BE2C (cell line): ENCODE measurements at regions not wholly inside any gene's neighbourhood (a gene's known extent, or its start where the extent isn't known, plus 50 kb on each side); places are given as distances from the start of the nearest gene placed in this dataset.
"Not testable (repeated sequence)": the region's sequence is repeated elsewhere in the genome, so short reads cannot be mapped to it uniquely, and the experiment has no call there.

ENCODE experiments used
- DNase-seq: peaks from one replicate; pipeline ENCODE4 v3.0.0-alpha.2; 2020
- H3K27me3 ChIP-seq: fragments of 250-450 bp; sonication (Bioruptor Pico); 2 replicates; pipeline ENCODE4 v1.5.1; 2020; ENCODE audit warnings: mild to moderate bottlenecking
- H3K36me3 ChIP-seq: fragments of 250-450 bp; sonication (Bioruptor Pico); 2 replicates; pipeline ENCODE4 v1.5.1; 2020; ENCODE audit warnings: mild to moderate bottlenecking
- H3K4me1 ChIP-seq: fragments of 250-450 bp; sonication (Bioruptor Pico); 2 replicates; pipeline ENCODE4 v1.5.1; 2020
- H3K4me3 ChIP-seq: 2 replicates; pipeline ENCODE4 v1.5.1; 2011; ENCODE audit warnings: low read depth, low read length
- H3K9me3 ChIP-seq: fragments of 250-450 bp; sonication (Bioruptor Pico); 2 replicates; pipeline ENCODE4 v1.5.1; 2020
- TF ChIP-seq, protein P1 (sequence below): IDR thresholded peaks from 2 replicates; pipeline ENCODE4 v1.5.1; 2012; ENCODE audit warnings: mild to moderate bottlenecking, low read depth, low read length

DNA sequence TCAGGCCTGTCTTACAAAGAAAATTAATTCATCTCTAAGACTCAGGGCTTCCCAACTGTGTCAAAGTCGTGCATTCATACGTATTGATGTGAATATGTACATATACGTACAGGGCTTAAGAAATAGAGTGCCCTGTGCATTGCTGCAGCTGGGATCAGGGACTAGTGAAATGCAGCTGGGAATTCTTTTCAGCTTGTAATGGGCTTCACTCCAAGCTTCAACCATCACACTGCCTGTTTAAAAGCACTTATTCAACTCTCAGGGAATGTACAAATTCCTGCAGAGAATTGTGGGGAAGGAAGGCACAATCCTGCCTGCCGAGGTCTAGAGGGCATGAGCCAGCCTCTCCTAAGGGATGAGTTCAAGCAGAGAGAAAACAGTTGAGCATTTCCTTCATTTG, 59.6 kb upstream of the MAN2A1 start:
- H3K36me3 ChIP-seq: no peaks in the 10 kb centered on the region
- no peak overlapping the region for H3K4me3 ChIP-seq
- no peaks in the 10 kb centered on the region for H3K9me3 ChIP-seq
- H3K27me3 ChIP-seq: no peaks in the 10 kb centered on the region
- TF ChIP-seq, protein P1, sequence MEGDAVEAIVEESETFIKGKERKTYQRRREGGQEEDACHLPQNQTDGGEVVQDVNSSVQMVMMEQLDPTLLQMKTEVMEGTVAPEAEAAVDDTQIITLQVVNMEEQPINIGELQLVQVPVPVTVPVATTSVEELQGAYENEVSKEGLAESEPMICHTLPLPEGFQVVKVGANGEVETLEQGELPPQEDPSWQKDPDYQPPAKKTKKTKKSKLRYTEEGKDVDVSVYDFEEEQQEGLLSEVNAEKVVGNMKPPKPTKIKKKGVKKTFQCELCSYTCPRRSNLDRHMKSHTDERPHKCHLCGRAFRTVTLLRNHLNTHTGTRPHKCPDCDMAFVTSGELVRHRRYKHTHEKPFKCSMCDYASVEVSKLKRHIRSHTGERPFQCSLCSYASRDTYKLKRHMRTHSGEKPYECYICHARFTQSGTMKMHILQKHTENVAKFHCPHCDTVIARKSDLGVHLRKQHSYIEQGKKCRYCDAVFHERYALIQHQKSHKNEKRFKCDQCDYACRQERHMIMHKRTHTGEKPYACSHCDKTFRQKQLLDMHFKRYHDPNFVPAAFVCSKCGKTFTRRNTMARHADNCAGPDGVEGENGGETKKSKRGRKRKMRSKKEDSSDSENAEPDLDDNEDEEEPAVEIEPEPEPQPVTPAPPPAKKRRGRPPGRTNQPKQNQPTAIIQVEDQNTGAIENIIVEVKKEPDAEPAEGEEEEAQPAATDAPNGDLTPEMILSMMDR: no peak
- H3K4me1 ChIP-seq: no peaks in the 10 kb centered on the region
- DNase-seq: no peak

DNA sequence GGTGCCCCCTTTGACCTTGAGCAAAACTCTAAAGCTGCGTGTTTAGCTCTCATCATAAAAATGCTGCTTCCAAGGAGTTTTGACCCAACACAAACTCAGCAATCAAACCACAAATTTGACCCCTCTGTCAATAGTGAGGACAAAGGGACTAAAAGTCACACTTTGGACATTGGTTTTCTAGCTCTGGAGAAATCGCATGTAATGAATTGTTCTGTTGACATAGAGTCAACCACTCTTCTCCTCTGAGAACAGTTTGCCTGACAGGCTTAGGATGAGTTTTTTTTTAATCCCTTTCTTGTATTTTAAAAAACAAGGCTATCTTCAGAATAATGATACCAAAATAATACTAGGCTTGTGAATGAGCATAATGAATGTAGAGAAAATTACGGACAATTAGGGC, 61.1 kb upstream of the MAN2A1 start:
- Histone ChIP-seq H3K9me3 (no peaks in the 10 kb centered on the region), H3K4me3 (no peak overlapping the region)

DNA sequence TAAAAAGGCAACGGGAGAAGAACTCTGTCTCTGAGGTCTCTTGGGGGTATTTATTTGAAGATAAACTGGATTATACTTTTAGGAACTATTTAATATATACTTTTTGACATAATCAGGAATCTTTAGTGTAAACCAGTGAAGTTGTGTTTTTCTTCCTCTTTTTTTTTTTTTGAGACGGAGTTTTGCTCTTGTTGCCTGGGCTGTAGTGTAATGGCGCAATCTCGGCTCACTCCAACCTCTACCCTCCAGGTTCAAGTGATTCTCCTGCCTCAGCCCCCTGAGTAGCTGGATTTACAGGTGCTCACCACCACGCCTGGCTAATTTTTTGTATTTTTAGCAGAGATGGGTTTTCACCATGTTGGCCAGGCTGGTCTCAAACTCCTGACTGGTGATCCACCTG, 68.5 kb upstream of the MAN2A1 start:
- H3K27me3 ChIP-seq, H3K9me3 ChIP-seq, H3K4me1 ChIP-seq, H3K4me3 ChIP-seq, H3K36me3 ChIP-seq, DNase-seq: not testable (repeated sequence)

More for the DNA sequence above, 61.1 kb upstream of the MAN2A1 start:
- TF ChIP-seq, protein P1: no peak
- Histone ChIP-seq H3K27me3 (no peaks in the 10 kb centered on the region), H3K36me3 (no peaks in the 10 kb centered on the region), H3K4me1 (no peaks in the 10 kb centered on the region)
- DNase-seq: no peak

DNA sequence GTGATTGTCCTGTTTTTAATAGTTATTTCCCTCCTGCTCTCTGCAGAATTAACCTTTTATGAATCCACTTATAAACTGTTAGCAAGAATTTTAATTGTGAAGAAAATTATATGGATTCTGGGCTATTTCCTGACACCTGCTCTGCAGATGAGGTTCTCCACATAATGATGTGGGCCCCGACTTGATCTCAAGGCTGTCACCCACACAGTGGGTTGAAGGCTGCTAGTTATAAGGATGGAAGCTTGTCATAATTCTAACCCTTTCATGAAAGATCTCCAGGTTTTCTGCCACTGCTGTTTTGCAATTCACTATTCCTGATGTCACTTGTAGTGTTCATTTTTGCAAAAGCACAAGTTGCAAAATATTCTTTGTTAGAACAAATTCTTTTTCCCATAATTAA, 69.1 kb upstream of the MAN2A1 start:
- TF ChIP-seq, protein P1: no peak
- no peaks in the 10 kb centered on the region for H3K4me1 ChIP-seq
- H3K36me3 ChIP-seq: no peaks in the 10 kb centered on the region
- H3K27me3 ChIP-seq: no peaks in the 10 kb centered on the region
- no peak for DNase-seq
- H3K9me3 ChIP-seq: no peaks in the 10 kb centered on the region
- no peak overlapping the region for H3K4me3 ChIP-seq

DNA sequence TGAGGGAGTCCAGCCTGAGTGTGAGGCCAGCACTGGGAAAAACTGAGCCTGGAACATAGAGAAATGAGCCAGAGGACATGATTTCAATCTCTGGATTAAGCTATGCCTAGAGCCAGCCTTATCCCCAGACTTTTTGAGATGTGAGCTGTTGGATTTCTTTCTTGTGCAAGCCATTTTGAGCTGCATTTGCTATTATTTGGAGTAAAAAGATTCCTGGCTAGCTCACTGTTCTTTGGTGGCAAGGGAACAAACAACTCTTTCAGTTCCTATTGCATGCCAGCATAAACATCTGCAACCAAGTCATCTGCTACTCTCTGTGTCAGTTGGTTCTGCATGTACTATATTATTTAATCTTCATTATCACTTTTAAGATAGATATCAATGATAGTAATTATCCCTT, 70.1 kb upstream of the MAN2A1 start:
- TF ChIP-seq, protein P1: no peak
- Histone ChIP-seq H3K4me3 (no peak overlapping the region), H3K36me3 (no peaks in the 10 kb centered on the region), H3K9me3 (no peaks in the 10 kb centered on the region), H3K27me3 (no peaks in the 10 kb centered on the region), H3K4me1 (no peaks in the 10 kb centered on the region)
- DNase-seq: no peak

DNA sequence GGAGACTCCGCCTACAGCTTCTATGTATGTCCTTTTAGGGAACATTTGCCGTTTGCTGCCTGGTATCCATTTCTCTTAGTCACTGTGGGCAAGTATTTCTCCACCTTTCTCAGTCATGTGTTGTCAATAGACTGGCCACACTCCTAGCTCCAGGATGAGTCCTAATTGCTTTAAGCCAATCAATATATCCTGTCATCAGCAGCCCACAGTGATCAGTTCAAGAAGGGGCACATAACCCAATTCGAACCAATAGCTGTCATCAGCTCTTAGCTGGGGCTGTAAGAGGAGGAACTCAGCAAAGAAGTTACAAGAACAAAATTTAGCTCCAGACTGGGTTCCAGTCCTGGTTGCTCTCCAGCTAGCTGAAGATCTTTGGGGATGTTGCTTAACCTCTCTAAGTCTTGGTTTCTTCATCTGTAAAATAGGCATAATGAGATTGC, 70.7 kb upstream of the MAN2A1 start:
- Histone ChIP-seq H3K27me3 (no peaks in the 10 kb centered on the region), H3K36me3 (no peaks in the 10 kb centered on the region), H3K9me3 (no peaks in the 10 kb centered on the region), H3K4me3 (no peak overlapping the region), H3K4me1 (no peaks in the 10 kb centered on the region)
- TF ChIP-seq, protein P1: no peak
- no peak for DNase-seq

DNA sequence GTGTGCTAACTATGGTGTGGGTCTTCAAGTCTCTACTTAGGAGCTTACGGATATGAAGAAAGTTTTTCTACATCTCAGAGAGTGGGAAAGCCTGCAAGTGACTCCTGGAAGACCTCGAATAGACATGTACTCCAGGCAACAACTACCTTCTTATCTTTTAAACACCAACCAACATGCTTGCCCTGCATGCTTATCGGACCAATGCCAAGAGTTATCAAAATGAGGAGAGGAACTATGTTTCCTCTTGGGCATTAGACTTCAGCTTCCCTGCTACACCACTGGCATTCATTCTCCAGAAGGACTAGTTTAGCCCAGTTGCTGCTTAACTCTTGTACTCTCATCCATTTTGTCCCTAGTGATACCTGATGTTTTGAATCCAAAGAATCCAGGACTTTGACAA, 74.7 kb upstream of the MAN2A1 start:
- H3K4me3 ChIP-seq: no peak overlapping the region
- H3K27me3 ChIP-seq: no peaks in the 10 kb centered on the region
- TF ChIP-seq, protein P1: no peak
- no peak for DNase-seq
- H3K9me3 ChIP-seq: no peaks in the 10 kb centered on the region
- peaks cover 15% of the 10 kb centered on the region for H3K4me1 ChIP-seq
- H3K36me3 ChIP-seq: no peaks in the 10 kb centered on the region
